T-helper 1 cell treated with Interleukin-12 subunit alpha and Interleukin-12 subunit beta and Interleukin-4 antibody, amounts not matched to agents 30 μg/mL and 1 μg/mL, for 36 hours (primary cell): ENCODE measurements at regions not wholly inside any gene's neighbourhood (a gene's known extent, or its start where the extent isn't known, plus 50 kb on each side); places are given as distances from the start of the nearest gene placed in this dataset.

ENCODE experiments used
- H3K27ac Mint-ChIP-seq: one replicate; pipeline ENCODE4 v1.8.0; 2021; ENCODE audit warnings: mild to moderate bottlenecking, mixed read lengths
- H3K27me3 Mint-ChIP-seq: one replicate; pipeline ENCODE4 v1.8.0; 2021; ENCODE audit warnings: low read depth, mixed read lengths
- H3K36me3 Mint-ChIP-seq: one replicate; pipeline ENCODE4 v1.8.0; 2021; ENCODE audit warnings: low read depth, mixed read lengths
- H3K4me1 Mint-ChIP-seq: one replicate; pipeline ENCODE4 v1.8.0; 2021; ENCODE audit warnings: low read depth, mixed read lengths
- H3K4me3 Mint-ChIP-seq: one replicate; pipeline ENCODE4 v1.8.0; 2021; ENCODE audit warnings: mild to moderate bottlenecking, moderate library complexity, mixed read lengths
- H3K9me3 Mint-ChIP-seq: one replicate; pipeline ENCODE4 v1.8.0; 2021; ENCODE audit warnings: mixed read lengths

DNA sequence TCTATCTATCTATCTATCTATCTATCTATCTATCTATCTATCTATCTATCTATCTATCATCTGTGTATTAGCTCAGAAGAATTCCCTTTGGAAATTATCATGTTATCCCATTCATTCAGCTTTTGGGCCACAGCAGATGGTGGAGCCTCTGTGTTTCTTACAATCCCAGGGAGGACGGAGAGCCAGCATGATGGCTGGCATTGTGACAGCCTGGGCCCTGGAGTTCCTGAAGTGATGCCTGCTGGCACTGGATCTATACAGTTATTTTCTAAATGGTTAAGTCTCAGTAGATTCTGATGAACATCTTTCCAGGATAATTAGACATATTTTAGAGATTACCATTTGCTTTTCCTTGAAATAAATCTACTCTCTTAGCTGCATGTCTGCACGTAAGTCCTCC lies 385.4 kb upstream of the NXPH2 start:
- Mint-ChIP-seq H3K9me3 (peaks cover 4% of the 10 kb centered on the region), H3K4me1 (no peaks in the 10 kb centered on the region), H3K36me3 (no peaks in the 10 kb centered on the region), H3K27ac (no peak overlapping the region), H3K4me3 (no peak overlapping the region), H3K27me3 (no peaks in the 10 kb centered on the region)

DNA sequence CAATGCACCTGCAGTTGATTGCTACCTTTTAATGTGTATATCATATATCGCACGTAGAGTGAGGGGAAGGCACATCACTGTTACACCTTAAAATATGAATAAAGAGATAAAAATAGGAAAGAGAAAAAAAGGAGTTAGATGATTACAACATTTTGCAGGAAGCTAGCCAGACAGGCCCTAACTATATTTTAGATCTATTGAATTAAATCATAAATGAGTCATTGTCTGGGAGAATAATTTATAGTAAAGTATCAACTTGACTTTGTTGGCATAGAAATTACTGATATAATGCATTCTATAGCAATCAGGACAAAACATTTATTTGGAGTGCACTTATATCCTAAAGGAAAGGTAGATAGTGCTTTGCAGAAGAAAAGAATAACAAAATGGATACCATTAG lies 384.9 kb upstream of the NXPH2 start:
- Mint-ChIP-seq H3K4me3 (no peak overlapping the region), H3K27me3 (no peaks in the 10 kb centered on the region), H3K9me3 (peaks cover 8% of the 10 kb centered on the region), H3K27ac (peak overlapping the region; percentile 49), H3K4me1 (no peaks in the 10 kb centered on the region), H3K36me3 (no peaks in the 10 kb centered on the region)

DNA sequence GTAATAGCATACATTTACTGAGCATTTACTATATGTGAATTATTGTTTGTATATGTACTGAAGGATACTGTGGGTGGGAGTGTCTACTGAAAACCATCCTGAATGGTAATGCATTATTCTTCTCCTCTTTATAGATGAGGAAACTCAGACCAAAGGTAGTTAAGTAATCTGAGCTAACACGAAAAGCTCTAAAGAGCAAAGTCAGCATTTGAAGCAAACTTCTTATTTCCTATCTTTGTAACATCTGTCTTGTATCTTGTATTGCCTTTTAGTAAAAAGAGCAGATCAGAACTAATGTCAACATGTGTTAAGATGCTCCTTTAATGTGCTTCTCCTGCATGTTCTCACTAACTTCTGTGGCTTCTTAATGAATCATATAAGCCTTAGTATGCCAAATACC lies 382.8 kb upstream of the NXPH2 start:
- peaks cover 10% of the 10 kb centered on the region for H3K9me3 Mint-ChIP-seq
- no peaks in the 10 kb centered on the region for H3K27me3 Mint-ChIP-seq
- no peaks in the 10 kb centered on the region for H3K36me3 Mint-ChIP-seq
- no peak overlapping the region for H3K4me3 Mint-ChIP-seq
- no peaks in the 10 kb centered on the region for H3K4me1 Mint-ChIP-seq
- H3K27ac Mint-ChIP-seq: no peak overlapping the region

DNA sequence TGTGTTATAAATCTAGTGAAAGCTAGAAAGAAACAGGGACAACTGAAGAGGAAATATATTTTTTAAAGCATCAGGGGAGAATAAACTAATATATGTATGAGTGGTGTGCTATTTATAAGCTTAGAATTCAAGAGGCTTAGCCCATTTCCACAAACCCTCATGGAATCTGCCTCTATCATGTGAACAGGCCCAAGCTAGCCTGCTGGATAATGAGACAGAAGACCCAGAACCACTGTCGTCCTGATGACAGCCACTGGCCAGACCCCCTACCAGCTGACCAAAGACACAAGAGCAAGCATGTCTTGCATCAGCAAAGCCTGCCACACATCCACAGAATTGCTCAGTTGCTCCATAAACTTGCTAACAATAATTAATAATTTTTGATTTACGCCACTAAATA lies 382.3 kb upstream of the NXPH2 start:
- H3K4me1 Mint-ChIP-seq: no peaks in the 10 kb centered on the region
- H3K27ac Mint-ChIP-seq: no peak overlapping the region
- H3K9me3 Mint-ChIP-seq: peaks cover 10% of the 10 kb centered on the region
- no peaks in the 10 kb centered on the region for H3K27me3 Mint-ChIP-seq
- H3K4me3 Mint-ChIP-seq: no peak overlapping the region
- no peaks in the 10 kb centered on the region for H3K36me3 Mint-ChIP-seq

DNA sequence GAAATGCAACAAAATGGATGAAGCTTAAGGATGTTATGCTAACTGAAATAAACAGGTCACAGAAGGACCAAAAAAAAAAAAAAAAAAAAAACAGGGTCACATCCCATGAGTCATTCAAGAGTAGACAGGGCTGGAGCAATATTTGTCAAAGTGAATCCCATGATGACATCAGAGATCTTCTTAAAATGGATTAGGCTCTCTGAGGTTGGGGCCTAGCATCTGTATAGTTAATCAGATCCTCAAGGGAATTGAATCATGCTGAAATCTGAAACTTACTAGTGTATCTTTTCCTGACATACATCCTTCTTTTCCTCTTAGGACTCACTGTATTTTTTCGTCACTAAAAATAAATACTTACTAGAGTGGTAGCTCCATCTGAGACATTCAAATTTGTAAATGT lies 380.6 kb upstream of the NXPH2 start:
- Mint-ChIP-seq H3K9me3 (peaks cover 10% of the 10 kb centered on the region), H3K4me1 (no peaks in the 10 kb centered on the region), H3K27me3 (no peaks in the 10 kb centered on the region), H3K36me3 (no peaks in the 10 kb centered on the region), H3K4me3 (no peak overlapping the region), H3K27ac (no peak overlapping the region)

DNA sequence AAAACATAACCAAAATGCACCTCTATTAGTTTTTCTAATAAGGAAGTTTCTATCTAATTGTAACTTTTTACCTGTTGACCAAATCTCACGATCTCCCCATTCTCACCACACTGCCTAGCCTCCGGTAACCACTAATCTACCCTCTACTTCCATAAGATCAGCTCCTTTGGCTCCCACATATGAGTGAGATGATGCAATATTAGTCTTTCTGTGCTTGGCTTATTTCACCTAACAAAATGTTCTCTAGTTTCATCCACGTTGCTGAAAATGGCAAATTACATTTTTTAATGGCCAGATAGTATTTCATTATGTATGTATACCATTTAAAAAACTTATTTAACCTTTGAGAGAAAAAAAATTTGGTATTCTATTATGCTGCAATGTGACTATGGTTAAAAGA lies 379.0 kb upstream of the NXPH2 start:
- H3K9me3 Mint-ChIP-seq: peaks cover 10% of the 10 kb centered on the region
- no peaks in the 10 kb centered on the region for H3K27me3 Mint-ChIP-seq
- no peaks in the 10 kb centered on the region for H3K36me3 Mint-ChIP-seq
- no peaks in the 10 kb centered on the region for H3K4me1 Mint-ChIP-seq
- H3K27ac Mint-ChIP-seq: no peak overlapping the region
- no peak overlapping the region for H3K4me3 Mint-ChIP-seq

DNA sequence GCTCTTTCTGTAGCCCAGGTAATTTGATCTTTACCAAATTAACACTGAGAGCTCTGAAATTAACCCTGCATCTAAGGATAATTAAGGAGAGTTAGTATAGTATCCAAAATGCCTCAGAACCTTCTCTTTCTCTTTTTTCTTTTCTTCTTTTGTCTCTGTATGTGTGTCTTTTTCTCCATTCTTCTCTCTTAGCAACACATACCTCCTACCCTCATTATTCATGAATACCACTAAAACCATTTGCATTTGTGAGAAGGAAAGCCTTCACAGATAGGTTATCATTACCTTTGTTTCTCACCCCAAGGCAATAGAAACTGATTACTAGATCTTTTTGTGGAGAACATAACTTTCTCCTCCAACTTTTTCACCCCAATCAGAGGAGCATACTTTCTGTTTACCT lies 376.5 kb upstream of the NXPH2 start:
- H3K9me3 Mint-ChIP-seq: peaks cover 11% of the 10 kb centered on the region
- H3K36me3 Mint-ChIP-seq: no peaks in the 10 kb centered on the region
- H3K4me3 Mint-ChIP-seq: no peak overlapping the region
- no peak overlapping the region for H3K27ac Mint-ChIP-seq
- no peaks in the 10 kb centered on the region for H3K27me3 Mint-ChIP-seq
- H3K4me1 Mint-ChIP-seq: no peaks in the 10 kb centered on the region

DNA sequence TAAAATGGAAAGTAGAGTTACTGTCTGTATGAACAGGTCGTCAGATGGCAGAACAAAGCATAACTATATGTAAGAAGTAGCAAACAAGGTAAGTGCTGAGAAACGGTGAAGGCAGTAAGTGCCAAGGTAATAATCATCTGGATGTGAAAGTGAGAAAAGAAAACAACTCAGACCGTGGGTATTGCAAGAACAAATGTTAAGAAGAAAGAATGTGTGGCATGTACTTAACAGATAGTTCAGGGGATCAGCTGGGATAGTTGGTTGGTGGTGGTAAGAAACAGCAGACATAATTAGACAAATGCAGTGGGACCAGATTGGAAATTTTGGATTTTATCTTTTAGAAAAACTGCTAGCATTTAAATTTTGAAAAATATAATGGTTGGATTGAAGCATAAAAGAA lies 375.8 kb upstream of the NXPH2 start:
- H3K4me3 Mint-ChIP-seq: no peak overlapping the region

DNA sequence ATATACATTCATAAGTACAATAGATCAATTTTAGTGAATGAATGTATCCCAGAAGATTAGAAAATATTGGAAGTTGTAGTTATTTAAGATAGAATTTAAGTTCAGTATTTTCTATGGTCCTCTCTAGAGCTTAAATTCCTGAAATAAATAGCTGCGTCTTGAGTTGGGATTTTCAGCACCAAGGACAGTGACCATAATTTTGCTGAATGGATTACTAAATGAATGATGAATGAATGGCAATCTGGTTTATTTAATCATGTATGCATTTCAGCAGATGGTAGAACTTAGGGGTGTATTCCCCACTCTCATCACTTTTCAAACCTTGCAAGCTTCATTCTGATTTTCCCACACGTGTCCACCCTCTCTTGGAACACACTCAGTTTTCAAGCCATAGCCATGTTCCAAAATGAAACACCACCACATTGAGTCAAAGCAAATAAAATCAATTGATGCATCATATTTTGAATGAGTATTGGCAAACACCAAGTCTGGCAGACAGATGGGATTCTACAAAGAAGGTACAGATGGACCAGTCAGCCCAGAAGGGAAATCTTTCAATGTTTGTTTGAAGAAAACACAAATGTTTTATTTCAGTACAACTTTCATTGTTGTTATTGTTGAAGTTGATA lies 362.2 kb upstream of the NXPH2 start:
- Mint-ChIP-seq H3K9me3 (peaks cover 13% of the 10 kb centered on the region), H3K27me3 (no peaks in the 10 kb centered on the region), H3K36me3 (no peaks in the 10 kb centered on the region), H3K27ac (no peak overlapping the region), H3K4me1 (no peaks in the 10 kb centered on the region), H3K4me3 (no peak overlapping the region)

More for the DNA sequence above, 375.8 kb upstream of the NXPH2 start:
- H3K9me3 Mint-ChIP-seq: peaks cover 14% of the 10 kb centered on the region
- no peaks in the 10 kb centered on the region for H3K4me1 Mint-ChIP-seq
- H3K27ac Mint-ChIP-seq: no peak overlapping the region
- H3K27me3 Mint-ChIP-seq: no peaks in the 10 kb centered on the region
- no peaks in the 10 kb centered on the region for H3K36me3 Mint-ChIP-seq

DNA sequence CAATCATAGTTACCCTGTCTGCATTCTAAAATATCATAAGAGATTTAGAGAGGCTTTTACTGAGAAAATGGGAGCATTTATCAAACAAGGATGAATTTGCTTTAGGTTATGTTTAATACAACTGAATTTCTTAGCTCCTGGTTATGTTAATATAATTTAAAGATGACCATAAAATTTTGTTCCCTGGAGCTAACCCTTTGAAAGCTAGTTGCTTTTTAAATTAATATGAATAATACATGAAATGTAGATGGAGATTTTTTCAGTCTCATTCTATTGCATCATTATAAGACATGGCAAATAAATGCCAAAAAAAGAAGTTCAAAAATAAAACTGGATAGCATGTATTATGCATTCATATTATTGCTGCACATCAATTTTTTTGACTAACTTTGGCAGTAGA lies 344.1 kb upstream of the NXPH2 start:
- Mint-ChIP-seq H3K27ac (no peak overlapping the region), H3K27me3 (no peaks in the 10 kb centered on the region), H3K36me3 (no peaks in the 10 kb centered on the region), H3K4me1 (no peaks in the 10 kb centered on the region), H3K4me3 (no peak overlapping the region), H3K9me3 (peaks cover 8% of the 10 kb centered on the region)

DNA sequence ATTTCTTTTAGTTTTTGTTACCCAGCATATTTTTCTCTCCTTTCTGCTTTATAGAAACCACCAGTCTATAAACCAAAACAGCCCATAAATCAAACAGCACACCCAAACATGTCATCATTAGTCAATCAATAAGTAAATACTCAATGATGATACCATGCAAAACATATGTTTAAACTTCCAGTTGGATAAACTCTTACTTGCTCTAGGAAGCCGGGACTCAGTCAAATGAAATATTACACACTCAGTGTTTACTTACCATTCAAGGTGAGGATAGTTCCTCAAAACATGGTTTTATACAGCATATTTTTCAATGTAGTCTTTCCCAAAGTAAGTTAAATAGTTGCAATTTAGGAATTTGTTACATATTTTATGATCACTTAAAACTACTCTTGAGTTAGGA lies 343.6 kb upstream of the NXPH2 start:
- Mint-ChIP-seq H3K4me1 (no peaks in the 10 kb centered on the region), H3K36me3 (no peaks in the 10 kb centered on the region), H3K9me3 (peaks cover 12% of the 10 kb centered on the region), H3K27me3 (no peaks in the 10 kb centered on the region), H3K4me3 (no peak overlapping the region), H3K27ac (no peak overlapping the region)

DNA sequence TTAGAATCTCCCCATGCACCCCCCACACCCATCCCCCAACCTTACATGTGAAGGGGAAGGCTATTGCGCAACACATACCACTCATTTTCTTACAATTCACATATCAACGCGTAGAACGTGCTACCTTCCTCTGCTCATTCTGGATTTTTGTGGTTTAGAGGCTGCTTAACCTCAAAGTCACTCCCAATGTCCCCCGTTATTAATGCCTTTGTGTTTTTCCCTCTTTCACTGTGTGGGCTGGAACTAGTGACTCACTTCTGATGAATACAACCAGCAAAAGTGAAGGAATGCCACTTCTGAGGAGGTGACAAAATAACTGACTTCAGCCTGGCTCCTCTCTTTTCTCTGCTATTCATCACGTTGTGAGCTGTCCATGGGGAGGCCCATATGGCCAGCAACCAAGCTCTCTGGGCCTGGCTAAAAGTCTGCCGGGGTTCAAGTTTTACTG lies 342.5 kb upstream of the NXPH2 start:
- no peaks in the 10 kb centered on the region for H3K36me3 Mint-ChIP-seq
- H3K27ac Mint-ChIP-seq: no peak overlapping the region
- no peaks in the 10 kb centered on the region for H3K4me1 Mint-ChIP-seq
- H3K4me3 Mint-ChIP-seq: no peak overlapping the region
- no peaks in the 10 kb centered on the region for H3K27me3 Mint-ChIP-seq
- H3K9me3 Mint-ChIP-seq: peaks cover 14% of the 10 kb centered on the region

DNA sequence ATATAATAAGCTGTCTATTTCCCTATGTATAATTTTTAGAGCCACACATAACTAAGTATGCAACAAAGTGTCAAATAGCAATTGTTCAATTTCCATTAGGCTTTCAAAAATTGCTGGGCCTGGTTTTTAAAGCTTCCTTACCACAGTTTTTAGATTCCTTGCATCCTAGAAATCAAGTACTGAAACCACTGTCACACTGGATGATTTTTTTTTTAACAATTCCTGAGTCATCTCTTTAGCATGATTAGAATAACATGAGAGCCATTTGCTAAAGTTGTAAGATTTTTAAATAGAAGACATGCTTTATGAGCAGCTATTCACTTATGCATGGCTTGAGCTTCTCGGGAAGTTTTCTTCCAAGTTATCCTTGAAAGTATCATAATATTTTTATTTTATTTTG lies 319.5 kb upstream of the NXPH2 start:
- H3K27me3 Mint-ChIP-seq: no peaks in the 10 kb centered on the region
- H3K4me1 Mint-ChIP-seq: no peaks in the 10 kb centered on the region
- no peaks in the 10 kb centered on the region for H3K36me3 Mint-ChIP-seq
- no peak overlapping the region for H3K4me3 Mint-ChIP-seq
- no peak overlapping the region for H3K27ac Mint-ChIP-seq
- H3K9me3 Mint-ChIP-seq: peaks cover 6% of the 10 kb centered on the region

DNA sequence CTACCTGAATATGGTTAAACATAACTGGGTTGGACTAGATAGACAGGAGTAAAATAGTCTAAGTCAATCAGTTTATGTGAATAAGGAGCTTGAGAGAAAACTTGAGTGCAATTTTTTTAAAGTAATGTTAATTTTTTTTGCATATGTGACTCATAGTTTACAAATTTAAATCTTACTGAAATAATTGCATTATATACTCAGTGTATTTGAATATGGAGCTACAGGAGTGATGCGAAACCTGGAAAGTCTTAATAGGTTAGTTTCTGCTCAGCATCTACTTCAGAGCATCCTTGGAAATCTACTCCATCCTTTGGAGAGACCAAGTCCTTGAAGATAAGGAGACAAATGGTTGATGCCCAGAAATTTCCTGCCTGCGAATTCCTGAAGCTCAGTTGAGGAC lies 318.8 kb upstream of the NXPH2 start:
- Mint-ChIP-seq H3K9me3 (peaks cover 6% of the 10 kb centered on the region), H3K4me1 (no peaks in the 10 kb centered on the region), H3K4me3 (no peak overlapping the region), H3K27me3 (no peaks in the 10 kb centered on the region), H3K27ac (no peak overlapping the region), H3K36me3 (no peaks in the 10 kb centered on the region)

DNA sequence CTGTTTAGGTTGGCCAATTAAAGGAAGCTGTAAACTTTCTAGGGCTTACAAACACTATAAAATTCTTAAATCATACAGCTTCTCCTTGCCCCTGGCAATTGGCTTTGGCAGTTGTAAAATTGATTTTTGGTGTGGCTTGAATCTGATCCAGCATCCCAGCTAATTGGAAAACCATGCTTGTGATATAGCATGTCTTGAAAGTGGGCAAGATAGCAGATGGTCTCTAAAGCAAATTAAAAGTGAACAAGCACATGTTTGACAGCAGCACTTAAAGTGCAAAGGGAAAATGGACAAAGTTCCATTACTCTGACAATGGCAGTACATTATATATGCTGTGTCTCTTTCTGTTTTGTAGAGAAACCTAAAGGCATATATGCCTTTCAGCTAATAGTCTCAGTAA lies 302.9 kb upstream of the NXPH2 start:
- no peaks in the 10 kb centered on the region for H3K9me3 Mint-ChIP-seq
- no peaks in the 10 kb centered on the region for H3K27me3 Mint-ChIP-seq
- no peak overlapping the region for H3K27ac Mint-ChIP-seq
- H3K4me1 Mint-ChIP-seq: no peaks in the 10 kb centered on the region
- H3K36me3 Mint-ChIP-seq: no peaks in the 10 kb centered on the region
- no peak overlapping the region for H3K4me3 Mint-ChIP-seq

DNA sequence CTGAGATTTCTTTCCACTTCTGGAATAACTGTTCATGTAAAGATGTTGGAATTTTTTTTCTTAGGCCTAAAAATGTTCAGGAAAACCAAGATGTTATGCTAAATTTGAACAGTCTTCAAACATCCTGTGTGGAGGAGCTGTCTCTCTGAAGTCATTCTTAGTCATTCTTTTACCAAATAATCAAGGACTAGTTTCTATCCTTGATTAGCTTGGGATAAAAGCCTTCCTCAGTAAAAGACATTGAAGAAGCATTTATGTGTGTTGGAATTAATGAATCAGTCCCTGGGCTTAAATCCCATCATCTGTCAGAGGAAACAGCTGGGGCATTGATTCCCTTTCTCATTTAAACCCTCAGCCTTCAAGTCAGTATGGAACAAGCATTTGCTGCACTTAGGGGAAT lies 300.1 kb upstream of the NXPH2 start:
- Mint-ChIP-seq H3K27ac (no peak overlapping the region), H3K4me1 (no peaks in the 10 kb centered on the region), H3K27me3 (no peaks in the 10 kb centered on the region), H3K9me3 (no peaks in the 10 kb centered on the region), H3K36me3 (no peaks in the 10 kb centered on the region), H3K4me3 (no peak overlapping the region)
